ENCODE measurements at regions not wholly inside any gene's neighbourhood (a gene's known extent, or its start where the extent isn't known, plus 50 kb on each side); places are given as distances from the start of the nearest gene placed in this dataset.

DNA sequence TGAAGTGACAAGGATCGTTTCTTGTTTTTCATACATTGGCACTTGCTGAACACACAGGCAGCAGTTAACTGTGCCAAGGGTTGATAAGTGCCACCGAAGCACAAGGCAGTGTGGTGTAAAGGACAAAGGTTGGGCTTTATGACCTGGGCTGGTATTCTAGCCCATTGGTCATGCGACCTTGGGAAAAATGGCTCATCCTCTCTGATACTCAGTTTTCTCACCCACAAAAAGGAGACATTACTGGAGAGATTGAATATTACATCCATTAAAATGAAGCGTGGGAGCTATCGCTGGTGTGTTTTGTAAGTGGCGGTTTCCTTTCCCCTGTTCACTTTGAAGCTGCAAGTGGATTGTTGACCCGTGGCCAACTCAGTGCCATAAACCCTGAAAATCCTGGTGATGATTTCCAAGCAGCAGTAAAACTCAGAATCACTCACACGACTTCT, 216.9 kb downstream of the HAPSTR1 start:
- DNase-seq: no peak

DNA sequence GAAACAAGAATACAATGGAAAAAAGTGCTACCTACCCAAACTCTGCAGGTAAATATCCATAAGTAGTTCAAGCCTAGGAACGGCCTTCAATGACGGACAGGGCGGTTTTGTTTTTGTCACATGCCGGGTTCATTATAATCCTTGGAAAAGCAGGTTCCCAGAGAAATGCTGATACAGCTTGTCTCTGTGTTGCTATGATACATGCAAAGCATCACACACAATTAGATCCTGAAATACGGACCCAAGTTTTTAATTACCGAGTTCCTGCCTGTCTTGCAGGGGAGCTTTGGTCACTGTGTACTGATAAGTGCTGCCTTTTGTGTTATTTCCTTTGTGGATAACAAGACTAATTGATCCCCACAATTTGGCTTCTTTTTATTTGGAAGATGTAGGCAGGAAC, 217.4 kb downstream of the HAPSTR1 start:
- no peak for DNase-seq

DNA sequence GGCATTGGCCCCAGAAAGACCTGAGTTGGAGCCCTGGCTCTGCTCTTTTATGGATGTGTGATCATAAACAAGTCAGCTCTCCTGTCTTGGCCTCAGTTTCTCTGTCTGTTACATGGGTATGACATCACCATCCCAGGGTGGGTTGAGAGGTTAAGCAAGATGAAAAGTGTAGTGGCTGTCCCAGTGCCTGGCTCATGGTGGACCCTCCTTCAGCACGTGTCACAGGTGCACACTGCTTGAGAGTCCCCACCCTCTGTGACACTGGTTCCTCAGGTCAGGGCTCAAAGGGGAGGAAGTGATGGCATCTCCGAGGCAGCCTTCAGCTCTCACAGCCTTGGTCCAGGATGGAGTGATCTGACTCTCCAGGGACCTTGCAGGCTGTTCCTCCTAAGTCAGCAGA, 218.4 kb downstream of the HAPSTR1 start:
- no peak for DNase-seq

DNA sequence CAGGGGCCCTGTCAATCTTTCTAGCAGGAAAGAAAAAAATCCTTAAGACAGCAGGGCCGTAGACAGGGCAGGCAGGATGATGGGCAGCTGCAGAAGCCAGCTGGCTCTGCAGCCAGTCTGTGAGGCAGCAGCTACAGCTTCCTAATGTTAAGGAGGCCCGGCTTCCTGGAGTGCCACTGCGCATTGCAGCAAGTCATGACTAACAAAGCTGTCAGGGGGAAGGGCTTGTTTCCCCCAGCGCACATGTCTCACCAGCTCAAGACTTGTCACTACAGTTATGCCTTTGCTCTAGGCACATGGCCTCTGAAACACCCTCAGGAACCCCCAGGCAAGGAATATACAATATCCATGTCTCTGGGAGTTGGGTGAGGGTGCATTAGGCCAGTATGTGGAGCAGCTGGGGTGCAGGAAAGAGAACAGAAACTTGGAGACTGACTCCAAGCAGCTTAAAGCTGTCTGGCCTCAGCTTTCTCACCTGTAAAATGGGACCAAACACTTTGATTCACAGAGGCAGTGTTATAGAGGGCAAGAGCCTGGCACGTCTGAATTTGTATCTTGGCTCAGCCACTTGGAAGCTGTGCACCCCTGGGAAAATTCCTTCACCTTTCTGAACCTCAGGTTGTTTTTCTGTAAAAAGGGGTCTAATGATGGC, 220.0 kb downstream of the HAPSTR1 start:
- DNase-seq: no peak

DNA sequence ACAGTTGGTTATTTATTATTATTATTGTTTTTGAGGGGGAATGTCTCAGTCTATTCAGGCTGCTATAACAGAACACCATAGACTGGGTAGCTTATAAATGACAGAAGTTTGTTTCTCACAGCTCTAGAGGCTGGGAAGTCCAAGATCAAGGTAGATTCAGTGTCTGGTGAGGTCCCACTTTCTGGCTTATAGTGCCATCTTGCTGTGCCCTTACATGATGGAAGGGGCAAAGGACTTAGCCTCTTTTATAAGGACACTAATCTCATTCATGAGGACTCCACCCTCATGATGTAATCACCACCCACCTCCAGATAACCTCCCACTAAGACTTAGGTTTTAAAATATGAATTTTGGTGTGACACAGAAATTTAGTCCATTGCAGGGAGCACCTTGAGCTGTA, 224.6 kb downstream of the HAPSTR1 start:
- DNase-seq: no peak

DNA sequence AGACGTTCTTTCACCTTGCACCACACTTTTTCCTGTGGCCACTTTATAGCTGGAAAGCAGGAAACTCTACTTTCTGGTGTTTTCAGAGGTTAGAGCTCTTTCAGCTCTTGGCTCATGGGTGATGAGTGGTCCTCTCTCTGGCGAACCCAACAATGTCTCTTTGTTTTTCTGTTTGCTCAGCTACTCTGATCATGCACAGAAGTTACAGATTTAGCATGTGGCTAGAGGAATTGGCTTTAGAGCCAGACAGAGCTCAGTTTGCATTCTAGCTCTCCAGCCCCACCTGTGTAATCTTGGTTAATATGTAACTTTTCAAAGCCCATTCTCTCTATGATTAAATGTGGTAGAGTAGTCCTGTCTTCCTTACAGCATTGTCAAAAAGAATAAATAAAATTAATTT, 225.2 kb downstream of the HAPSTR1 start:
- no peak for DNase-seq

DNA sequence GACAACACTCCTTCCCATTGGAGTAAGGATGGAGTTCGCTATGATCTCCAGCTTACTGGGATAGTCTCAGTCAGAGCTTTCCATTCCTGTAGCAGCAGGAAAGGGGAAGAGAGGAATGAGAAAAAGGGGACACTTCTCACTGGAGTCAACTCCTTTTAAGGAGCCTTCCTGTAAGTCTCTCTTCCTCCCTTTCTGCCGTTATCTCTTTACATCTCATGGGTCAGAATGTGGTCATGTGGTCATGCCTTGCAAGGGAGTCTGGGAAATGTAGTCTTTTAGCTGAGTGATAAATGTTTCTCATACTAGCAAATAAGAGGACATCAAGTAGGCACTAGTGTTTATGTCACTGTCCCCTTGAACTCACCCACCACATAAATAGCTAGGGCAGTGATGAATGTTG, 227.3 kb downstream of the HAPSTR1 start:
- no peak for DNase-seq

DNA sequence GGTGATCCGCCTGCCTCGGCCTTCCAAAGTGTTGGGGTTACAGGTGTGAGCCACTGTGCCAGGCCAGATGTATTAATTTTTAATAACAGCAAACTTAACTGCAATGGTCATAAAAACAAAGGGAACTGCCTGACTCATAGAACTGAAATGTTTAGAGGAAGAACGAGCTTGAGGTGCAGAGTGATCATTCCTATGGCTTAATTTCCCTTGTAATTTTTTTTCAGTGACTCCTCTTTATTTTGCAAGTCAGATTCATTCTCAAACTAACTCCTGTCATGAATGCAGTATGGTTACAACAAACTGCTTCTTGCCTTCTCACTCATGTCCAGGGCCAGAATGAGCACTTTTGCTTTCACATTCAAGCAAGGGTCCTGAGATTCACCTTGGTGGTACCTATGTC, 231.3 kb downstream of the HAPSTR1 start:
- DNase-seq: no peak

DNA sequence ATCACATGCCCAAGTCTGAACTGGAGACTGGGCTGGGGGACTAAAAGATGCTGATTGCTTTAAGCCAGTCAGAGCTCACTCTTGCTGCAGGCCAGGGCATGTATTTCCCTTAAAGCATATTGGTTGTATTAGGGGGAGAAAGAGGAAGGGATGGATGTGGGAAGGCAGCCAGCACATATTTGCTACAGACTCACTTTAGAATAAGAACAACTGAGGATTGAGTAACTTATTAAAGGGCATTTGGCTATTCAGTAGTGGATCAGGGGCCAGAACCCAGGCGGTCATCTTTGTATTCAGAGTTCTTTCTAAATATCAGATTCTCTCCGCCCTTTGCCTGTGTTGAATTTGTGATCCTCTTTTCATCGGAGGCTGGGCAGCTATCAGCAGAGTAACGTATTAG, 231.7 kb downstream of the HAPSTR1 start:
- no peak for DNase-seq

DNA sequence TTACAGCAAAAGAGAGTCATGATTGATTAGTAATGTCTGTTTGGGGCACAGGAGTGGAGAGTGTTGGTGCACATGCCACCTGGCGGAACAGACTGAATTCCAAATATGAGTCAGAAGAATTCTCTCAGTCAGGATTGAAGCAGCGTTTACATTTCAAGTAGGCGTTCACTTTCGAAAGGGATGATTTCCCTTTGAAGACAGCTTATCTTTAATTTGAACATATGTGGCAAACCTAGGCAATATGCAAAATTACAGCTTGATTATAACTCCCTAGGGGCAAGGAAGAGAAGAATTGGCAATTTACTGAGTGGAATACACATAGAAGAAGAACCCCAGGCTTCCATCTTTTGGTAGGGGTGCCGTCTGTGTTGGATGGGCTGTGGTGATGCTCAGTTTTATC, 235.8 kb downstream of the HAPSTR1 start:
- DNase-seq: no peak

DNA sequence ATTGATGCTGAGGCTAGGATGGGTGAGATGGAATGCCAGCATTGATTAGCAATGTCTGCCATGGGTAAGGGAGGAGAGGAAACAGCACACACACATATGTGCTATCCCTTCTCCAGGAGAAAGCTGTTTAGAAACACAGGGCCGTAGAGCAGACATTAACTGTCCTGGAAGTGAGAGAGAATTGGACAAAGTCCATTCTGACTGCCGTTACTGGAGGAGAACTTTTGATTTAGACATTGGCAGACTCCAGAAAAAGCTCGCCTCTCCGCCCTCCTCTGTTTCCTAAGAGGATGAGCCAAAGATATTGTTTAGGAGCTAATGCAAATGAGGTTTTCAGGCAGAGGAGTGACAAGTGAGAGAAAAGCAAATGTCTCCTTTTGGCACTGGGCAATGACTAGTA, 237.0 kb downstream of the HAPSTR1 start:
- no peak for DNase-seq

DNA sequence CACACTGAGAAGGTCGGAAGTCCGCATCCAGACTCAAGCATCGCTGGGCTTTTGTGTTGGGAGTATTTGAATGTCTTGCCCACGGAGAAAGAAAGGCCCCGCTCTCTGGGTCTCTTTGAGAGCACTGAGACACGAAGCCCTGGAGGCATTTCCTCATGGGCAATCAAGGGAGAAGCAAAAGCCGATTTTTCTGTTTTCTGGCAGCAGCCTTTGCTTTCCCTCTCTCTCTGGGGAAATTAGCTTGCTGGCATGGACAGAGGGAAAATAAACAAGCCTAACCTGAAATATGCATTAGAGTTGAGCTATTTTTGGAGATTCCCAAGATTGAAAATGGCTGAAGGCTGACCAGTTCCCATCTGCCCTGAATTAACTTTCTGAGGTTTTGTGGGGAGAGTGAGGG, 238.7 kb downstream of the HAPSTR1 start:
- DNase-seq: no peak

DNA sequence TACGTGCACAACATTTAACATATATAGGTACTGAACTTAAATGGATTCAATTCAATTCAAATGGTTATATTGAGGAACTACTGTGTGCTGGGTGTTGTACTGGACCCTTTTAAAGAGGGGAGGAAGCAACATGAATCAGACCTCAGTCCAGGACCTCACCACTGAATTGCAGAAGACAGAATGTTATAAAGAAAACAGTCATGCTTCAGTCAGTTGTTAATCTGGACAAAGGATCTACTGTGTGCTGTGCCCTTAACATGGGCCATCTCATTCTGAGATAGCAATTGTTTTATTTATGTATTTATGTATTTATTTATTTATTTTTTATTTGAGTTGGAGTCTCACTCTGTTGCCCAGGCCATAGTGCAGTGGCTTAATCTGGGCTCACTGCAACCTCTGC, 240.1 kb downstream of the HAPSTR1 start:
- no peak for DNase-seq

DNA sequence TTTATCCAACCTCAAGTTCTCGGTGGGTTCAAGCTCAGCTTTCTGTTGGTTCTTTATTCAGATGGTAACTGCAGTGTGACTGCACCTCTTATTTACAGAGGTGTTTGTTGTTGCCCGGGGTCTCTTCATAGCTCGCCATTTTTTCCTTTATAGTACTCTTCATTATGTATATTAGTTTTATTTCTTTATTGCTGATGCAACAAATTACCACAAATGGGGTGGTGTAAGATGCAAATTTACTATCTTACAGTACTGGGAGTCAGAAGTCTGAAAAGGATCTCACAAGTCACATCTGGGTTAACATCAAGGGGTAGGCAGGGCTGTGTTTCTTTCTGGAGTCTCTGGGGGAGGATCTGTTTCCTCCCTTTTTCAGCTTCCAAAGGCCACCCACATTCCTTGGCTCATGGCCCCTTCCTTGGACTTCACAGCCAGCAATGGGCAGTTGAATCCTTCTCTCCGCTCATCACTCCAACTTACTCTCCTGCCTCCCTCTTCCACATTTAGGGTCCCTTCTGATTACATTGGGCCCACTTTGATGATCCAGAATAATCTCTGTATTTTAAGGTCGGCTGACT, 241.2 kb downstream of the HAPSTR1 start:
- DNase-seq: no peak

DNA sequence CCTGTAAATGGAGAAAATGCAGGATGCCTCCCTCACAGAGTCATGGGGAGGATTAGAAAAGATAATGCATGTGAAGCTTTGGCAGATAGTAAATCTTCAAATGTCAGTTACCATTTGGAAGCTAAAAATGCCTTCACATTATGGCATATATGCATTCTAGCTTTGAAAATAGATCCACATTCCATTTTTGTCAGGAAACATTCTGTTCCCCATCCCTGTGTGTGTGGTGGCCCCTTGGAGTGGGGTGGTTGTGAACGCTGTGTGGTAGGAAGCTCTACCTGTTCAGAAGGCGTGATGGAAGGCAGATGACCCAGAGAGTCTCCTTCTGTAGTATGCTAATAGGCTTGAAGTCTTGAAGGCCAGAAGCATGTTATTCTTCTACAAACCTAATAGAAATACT, 242.0 kb downstream of the HAPSTR1 start:
- no peak for DNase-seq

DNA sequence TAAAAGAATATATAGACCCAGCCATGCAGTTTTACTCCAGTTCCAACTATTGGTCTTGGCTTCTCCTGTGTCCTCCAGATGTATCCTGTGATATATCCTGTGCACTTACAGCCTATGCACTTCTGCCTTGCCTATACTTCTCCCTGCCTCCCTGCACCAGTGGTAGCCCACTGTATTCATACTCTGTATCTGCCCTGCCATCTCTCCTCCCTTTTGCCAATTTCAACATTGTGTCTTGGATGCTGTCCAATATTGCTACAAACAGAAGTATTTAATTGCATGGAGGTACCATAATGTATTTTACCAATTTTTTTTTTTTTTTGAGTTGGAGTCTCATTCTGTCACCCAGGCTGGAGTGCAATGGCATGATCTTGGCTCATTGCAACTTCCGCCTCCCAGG, 242.7 kb downstream of the HAPSTR1 start:
- DNase-seq: no peak

DNA sequence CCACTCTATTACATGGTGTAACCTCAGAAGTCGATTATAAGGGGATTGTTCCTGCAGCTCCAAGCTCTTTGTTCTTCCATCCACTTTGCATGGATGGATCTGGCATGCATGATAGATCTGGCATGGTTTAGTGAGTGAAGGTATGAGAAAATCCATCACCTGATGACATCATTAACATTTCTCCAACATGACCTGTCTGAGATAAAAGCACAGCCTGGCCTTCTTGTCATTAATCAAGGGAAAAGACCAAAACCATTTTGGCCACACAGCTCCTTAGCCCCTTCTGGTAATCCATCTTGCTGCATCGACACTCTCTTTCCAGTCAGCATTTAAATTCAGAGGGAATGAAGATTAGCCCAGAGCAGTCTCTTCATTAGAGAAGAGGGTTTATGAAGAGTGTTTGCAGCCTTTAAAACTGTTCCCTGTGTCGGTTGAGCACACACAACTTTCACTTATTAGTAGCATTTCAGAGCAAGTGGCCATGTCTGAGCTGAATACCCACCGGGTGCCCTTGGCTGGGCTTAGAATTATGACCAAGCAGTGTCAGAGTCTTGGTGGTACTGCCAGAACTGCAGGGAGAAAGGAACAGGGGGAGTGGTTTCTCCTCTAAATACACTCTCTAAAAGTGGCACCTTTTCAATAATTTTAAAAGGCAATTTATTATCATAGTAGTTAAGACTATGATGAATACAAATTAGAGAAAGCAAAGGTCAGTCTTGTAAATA, 246.0 kb downstream of the HAPSTR1 start:
- no peak for DNase-seq

DNA sequence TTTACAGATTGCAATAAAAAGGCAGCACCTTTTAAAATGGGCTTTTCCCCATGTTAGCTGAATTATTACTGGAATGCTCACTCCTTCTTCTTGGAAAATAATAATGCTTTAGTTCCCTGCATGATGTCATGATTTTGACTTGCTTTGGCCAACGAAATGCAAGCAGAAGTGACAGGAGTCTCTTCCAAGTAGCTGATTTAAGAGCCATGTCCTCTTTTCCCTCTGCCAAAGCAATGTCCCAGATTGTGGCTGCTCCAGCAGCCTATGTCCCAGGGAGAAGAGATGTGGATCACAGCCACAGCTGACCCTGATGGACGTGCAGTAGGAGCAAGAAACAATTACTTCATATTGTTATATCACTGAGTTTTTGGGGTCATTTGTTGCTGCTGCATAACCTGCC, 246.6 kb downstream of the HAPSTR1 start:
- DNase-seq: no peak

DNA sequence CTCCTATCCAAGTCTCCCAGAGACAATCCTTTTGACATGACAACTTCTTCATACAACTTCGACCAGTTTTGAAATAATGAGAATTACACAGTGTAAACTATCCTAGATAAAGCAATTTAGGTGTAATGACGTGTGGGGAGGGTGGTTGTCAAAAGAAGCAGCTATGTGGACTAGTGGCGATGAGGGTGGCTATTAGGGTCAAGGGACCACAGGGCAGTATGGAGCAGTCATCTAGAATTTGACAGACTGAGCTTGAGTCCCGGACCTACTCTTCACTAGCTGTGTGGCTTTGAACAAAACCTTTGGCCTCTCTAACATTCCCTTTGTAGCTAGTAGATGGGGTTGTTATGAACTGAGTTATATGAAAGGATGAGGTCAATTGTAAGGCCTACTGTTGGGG, 247.1 kb downstream of the HAPSTR1 start:
- DNase-seq: no peak

DNA sequence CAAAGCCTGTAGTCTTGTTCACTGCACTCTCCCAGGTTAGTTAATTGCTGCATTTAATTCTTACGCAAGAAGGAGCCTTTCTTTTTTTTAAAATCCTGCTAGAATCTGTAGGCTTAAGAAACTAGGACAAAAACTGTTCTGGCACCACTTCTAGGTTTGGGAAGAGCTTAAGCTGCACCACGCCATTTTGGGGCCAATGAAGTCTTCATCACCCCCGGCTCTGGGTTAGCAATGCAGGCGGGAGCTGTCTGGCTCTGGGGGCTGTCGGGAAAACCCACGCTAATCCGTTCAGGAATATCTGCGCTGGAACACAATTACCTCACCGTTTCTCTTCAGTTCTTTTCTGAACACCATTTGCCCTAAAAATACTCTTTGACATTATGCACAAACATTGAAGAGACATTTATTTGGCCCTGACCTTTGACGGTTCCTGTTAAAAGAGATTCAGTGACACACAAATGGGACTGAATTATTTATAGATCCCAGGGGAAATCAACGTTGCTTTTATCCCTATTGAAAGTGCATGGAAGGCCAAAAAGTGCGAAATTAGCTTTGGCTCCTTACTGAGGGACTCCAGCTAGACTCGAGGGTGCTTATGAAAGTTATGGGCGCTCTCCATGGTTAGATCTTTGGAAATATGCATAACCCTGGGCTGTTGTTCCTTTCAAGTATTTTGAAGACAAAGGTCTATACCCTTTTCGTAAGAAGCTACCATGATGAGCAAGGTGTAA, 249.2 kb downstream of the HAPSTR1 start:
- no peak for DNase-seq

DNA sequence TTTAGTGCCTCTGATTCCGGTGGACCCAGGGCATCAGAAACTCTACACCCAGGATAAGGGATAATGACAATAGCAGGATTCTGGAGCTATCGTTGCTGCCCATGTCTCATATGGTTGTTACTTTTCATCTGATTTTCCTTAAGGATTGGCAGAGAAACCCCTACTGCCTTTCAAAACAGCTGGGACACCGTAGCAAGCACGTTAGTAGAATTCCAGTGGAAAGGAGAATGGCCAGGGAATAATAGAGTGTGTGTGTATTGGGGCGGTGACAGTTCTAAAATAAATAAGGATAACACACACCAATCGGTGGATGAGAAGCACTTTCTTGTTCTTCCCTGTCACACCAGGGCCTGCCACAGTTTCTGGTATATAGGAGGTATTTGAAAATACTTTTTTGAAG, 251.8 kb downstream of the HAPSTR1 start:
- DNase-seq: no peak

DNA sequence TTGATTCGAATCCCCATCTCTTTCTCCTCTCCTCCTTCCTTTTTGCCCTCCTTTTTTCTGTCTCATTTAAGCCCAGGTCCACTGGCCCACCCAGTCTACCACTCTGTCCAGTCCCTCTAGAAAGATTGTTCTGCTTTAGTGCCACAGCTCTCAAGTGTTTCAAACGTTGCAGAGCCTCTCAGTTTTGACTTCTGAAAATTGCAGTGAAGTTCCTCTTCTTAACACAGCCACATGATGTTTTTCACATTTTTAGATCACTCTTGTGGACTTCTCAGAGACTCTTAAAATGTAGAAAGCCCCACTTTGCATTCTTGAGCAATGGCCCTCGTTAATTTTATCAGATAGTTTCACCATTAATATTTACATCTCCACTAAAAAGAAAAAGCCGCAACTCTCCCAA, 253.1 kb downstream of the HAPSTR1 start:
- DNase-seq: no peak

DNA sequence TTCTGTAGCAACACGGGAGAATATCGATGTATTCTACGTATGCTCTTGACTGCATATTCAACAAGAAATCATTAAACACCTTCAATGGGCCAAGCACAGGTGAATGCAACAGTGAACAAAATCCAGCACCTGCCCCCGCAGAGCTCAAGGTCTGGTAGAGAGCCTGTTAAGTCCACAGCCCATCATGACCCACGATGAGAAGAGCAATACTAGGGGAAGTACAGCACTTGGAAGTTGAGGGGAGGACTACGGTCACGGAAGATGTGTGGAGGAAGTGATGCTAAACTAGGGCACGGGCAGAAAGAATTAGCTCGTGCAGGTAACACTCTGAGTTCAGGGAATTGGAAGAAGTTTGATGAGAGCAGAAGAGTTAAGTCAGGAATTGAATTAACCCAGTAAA, 253.6 kb downstream of the HAPSTR1 start:
- no peak for DNase-seq

DNA sequence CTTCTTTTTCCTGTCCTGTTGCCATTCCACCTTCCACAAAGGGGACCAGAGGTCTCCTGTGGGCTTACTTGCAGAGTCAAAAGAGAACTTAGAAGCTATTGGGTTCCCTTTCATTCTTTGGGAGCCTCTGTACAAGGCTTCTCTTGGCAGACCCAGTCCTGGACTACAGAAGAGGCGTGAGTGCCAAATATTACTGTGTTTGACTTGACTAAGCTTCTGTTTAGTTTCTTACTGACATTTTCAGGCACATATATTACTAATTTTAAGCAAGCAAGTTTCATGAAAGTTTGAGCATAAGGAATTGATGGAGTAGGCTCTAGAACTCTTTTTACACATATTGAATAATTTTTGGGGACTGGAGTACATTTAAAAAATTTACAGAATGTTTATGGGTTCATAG, 254.4 kb downstream of the HAPSTR1 start:
- no peak for DNase-seq
